Transverse colon (tissue), 4 donors: ENCODE measurements at regions not wholly inside any gene's neighbourhood (a gene's known extent, or its start where the extent isn't known, plus 50 kb on each side); places are given as distances from the start of the nearest gene placed in this dataset.

ENCODE experiments used
- DNase-seq: peaks from one replicate; pipeline ENCODE4 v3.0.0-alpha.2; 2019
- H3K27ac ChIP-seq, 4 donors: fragments of 200-600 bp; sonication (generic); 2 replicates each; pipeline ENCODE4 v1.5.1; 2016 to 2018; ENCODE audit warnings: inconsistent platforms in 4 of 4
- H3K27me3 ChIP-seq: fragments of 200-600 bp; sonication (generic); 2 replicates; pipeline ENCODE4 v1.5.1; 2017; ENCODE audit warnings: inconsistent platforms
- H3K36me3 ChIP-seq, 4 donors: fragments of 200-600 bp; sonication (generic); 2 replicates each; pipeline ENCODE4 v1.5.1; 2017 to 2019; ENCODE audit warnings: inconsistent platforms in 4 of 4
- H3K4me1 ChIP-seq, 4 donors: fragments of 200-600 bp; sonication (generic); 2 replicates each; pipeline ENCODE4 v1.5.1; 2017 to 2020; ENCODE audit warnings: inconsistent platforms in 4 of 4
- H3K4me3 ChIP-seq, 4 donors: fragments of 200-600 bp; sonication (generic); 1 replicate in 1 of 4; 2 replicates in 3 of 4; pipeline versions ENCODE4 v1.5.1 to v1.6.1; 2017 to 2019; ENCODE audit warnings: inconsistent platforms in 4 of 4
- H3K9me3 ChIP-seq, 2 donors: fragments of 200-600 bp; sonication (generic); 2 replicates each; pipeline ENCODE4 v1.5.1; 2017 to 2019; ENCODE audit warnings: inconsistent platforms in 2 of 2
- EP300 ChIP-seq: sonication (generic); formaldehyde crosslinking; IDR thresholded peaks from one replicate; pipeline ENCODE4 v1.6.1; 2017; ENCODE audit warnings: antibody characterized with exemption, low read depth
- POLR2A ChIP-seq: fragments of 450-650 bp; IDR thresholded peaks from one replicate; pipeline ENCODE4 v1.6.1; 2016; ENCODE audit warnings: antibody characterized with exemption, mild to moderate bottlenecking, moderate library complexity
- POLR2AphosphoS5 ChIP-seq, 3 donors: sonication (generic); formaldehyde crosslinking; IDR thresholded peaks; one replicate each; pipeline ENCODE4 v1.6.1; 2016; ENCODE audit warnings: antibody characterized with exemption in 3 of 3
- WGBS, 2 donors: methylation state at CpG; one replicate each; pipeline ENCODE4 v1.1.5; 2018; ENCODE audit warnings: low coverage in 1 of 2; 5-methylcytosine and 5-hydroxymethylcytosine counted together
- in situ Hi-C, 4 donors: fragments of 200-750 bp; cut with MboI; loops; one replicate each; pipeline versions ENCODE4 v1.15.0 to v1.15.1; 2017; ENCODE audit warnings: low sequenced_read_pairs in 3 of 4, low pct_ligation_motif_present in 1 of 4, low pct_unique_long_range_greater_than_20kb in 1 of 4
- intact Hi-C: fragments of 100-400 bp; cut with DNase I; formaldehyde crosslinking; loops from one replicate; pipeline ENCODE4 v1.15.1; 2023; ENCODE audit warnings: low total_unique reads
- TF ChIP-seq, protein P1 (sequence below), 5 experiments: fragments of 200-600 bp in 3 of 5; fragments of 450-650 bp in 2 of 5; sonication (generic) in 3 of 5; IDR thresholded peaks; 1 replicate in 2 of 5; 2 replicates in 3 of 5; pipeline ENCODE4 v1.5.1; 2016 to 2017; ENCODE audit warnings: antibody characterized with exemption in 5 of 5, inconsistent platforms in 3 of 5, mild to moderate bottlenecking in 2 of 5, moderate library complexity in 1 of 5

DNA sequence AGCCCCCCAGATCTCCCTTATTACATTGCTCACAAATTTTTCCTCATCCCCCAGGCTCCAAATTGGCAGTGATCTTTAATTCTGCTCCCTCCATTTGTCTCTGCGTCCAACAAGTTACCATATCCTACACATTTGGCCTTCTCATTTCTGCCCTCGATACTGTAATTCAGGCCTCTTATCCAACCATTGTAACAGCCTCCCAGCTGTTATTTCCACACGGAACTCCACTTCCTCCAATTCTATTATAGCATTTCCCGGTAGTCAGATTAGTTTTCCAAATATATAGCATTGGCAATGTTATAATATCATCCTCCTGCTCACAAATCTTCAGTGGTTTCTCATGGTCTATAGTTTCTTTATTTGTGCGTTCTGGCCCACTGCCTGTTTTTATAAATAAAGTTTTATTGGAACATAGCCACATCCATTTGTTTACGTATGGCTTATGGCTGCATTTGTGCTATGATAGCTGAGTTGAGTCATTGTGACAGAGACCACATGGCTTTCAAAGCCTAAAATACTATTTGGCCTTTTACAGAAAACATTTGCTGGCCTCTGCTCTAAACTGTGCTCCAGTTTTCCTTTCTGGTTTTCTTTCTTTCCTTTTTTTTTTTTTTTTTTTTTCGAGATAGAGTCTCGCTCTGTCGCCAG is 126.5 kb upstream of the ZNF438 start:
- intact Hi-C loops (no loop called here), in situ Hi-C loops (no loop called here)
- Histone ChIP-seq H3K36me3 (no peaks in the 10 kb centered on the region), H3K27ac (peak overlapping the region; percentile 30 to 65 (median 58)), H3K4me3 (no peak overlapping the region), H3K27me3 (no peaks in the 10 kb centered on the region), H3K9me3 (no peaks in the 10 kb centered on the region), H3K4me1 (peaks cover 0 to 9% (median 0%) of the 10 kb centered on the region in 4 donors)
- WGBS, 2 donors: 65 to 70% methylated on average over 6 to 9 of the region's 9 CpGs
- TF ChIP-seq EP300 (no peak), POLR2AphosphoS5 (IDR thresholded peaks at IDR 0.05) (no peak), POLR2A (no peak)
- TF ChIP-seq, protein P1, sequence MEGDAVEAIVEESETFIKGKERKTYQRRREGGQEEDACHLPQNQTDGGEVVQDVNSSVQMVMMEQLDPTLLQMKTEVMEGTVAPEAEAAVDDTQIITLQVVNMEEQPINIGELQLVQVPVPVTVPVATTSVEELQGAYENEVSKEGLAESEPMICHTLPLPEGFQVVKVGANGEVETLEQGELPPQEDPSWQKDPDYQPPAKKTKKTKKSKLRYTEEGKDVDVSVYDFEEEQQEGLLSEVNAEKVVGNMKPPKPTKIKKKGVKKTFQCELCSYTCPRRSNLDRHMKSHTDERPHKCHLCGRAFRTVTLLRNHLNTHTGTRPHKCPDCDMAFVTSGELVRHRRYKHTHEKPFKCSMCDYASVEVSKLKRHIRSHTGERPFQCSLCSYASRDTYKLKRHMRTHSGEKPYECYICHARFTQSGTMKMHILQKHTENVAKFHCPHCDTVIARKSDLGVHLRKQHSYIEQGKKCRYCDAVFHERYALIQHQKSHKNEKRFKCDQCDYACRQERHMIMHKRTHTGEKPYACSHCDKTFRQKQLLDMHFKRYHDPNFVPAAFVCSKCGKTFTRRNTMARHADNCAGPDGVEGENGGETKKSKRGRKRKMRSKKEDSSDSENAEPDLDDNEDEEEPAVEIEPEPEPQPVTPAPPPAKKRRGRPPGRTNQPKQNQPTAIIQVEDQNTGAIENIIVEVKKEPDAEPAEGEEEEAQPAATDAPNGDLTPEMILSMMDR (IDR thresholded peaks at IDR 0.05): no peak
- no peak for DNase-seq

DNA sequence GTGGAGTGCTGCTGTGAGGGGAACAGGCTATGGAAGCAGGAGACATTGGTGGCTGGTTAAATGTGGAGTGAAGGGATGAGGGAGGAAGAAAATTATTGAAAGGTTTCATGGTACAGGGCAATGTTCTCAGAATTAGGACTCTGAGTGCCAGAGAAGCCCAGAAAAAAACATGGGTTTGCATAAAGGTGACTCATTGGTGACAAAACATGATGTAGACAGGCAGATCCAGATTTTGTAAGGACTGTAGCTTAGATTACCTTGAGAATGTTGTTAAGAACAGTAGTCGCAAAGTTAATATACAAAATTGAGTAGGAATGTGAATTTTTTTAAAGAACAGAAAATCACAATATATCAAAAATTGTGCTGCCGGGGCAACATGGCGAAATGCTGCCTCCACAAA is 134.9 kb upstream of the ZNF438 start:
- H3K4me1 ChIP-seq: no peaks in the 10 kb centered on the region
- no peaks in the 10 kb centered on the region for H3K36me3 ChIP-seq
- in situ Hi-C loops: no loop called here
- TF ChIP-seq, protein P1 (IDR thresholded peaks at IDR 0.05): no peak
- TF ChIP-seq POLR2A: no peak
- no peak for TF ChIP-seq EP300
- no peak for TF ChIP-seq POLR2AphosphoS5 (IDR thresholded peaks at IDR 0.05)
- H3K4me3 ChIP-seq: no peak overlapping the region
- no peak for DNase-seq
- no peaks in the 10 kb centered on the region for H3K27me3 ChIP-seq
- 92 to 97% methylated on average over 3 of the region's 3 CpGs for WGBS, 2 donors
- H3K27ac ChIP-seq: no peak overlapping the region
- intact Hi-C loops: no loop called here
- H3K9me3 ChIP-seq: no peaks in the 10 kb centered on the region

DNA sequence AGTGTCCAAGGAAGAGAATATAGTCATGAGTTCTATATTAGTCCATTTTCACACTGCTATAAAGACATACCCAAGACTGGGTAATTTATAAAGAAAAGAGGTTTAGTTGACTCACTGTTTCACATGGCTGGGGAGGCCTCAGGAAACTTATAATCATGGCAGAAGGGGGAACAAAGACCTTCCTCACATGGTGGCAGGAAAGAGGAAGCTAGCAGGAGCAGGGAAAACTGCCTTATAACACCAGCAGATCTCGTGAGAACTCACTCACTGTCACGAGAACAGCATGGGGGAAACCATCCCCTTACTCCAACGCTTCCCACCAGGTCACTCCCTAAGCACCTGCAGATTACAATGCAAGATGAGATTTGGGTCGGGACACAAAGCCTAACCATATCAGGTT is 139.0 kb upstream of the ZNF438 start:
- no peak for DNase-seq
- 81% methylated on average over 4 of the region's 4 CpGs; no CpG with 5 or more reads in 1 of the 2 donors for WGBS, 2 donors
- H3K27me3 ChIP-seq: no peaks in the 10 kb centered on the region
- peaks cover 0 to 6% of the 10 kb centered on the region in 2 donors for H3K9me3 ChIP-seq
- H3K27ac ChIP-seq: no peak overlapping the region
- intact Hi-C loops: no loop called here
- H3K4me3 ChIP-seq: no peak overlapping the region
- no peaks in the 10 kb centered on the region for H3K36me3 ChIP-seq
- in situ Hi-C loops: no loop called here
- no peak for TF ChIP-seq POLR2AphosphoS5 (IDR thresholded peaks at IDR 0.05)
- no peak for TF ChIP-seq EP300
- TF ChIP-seq, protein P1 (IDR thresholded peaks at IDR 0.05): no peak
- TF ChIP-seq POLR2A: no peak
- no peaks in the 10 kb centered on the region for H3K4me1 ChIP-seq

DNA sequence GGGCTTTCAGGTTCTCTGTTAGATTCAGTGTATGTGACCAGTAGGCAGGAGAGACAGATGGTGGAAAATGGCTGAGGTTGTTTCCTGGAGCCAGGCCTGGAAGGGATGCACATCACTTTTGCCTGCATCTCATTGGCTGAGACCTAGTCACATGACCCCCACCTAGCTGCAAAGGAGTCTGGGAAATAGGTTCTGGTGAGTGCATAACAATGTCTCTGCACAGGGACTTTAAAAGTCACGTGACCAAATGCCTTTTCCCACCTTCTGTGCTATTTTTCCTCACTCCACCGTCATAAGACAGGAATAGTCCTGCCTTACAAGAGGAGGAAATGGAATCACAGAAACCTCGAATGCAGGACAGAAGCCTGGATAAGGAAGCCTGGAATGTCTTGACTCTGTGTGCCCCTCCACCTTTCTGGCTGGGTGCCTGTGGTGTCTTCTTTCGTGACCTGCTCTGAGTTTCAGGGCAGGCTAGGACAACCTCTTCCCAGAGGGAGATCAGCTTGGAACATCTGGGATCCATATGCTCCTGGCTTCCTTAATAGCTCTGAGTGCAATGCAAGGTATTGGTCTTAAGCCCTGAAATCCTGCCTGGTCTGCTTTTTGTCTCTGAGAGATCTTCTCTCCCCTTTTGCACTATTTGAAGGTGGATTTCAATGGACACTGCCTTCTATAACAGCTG is 139.9 kb upstream of the ZNF438 start:
- H3K27ac ChIP-seq: no peak overlapping the region
- no peaks in the 10 kb centered on the region for H3K27me3 ChIP-seq
- TF ChIP-seq, protein P1 (IDR thresholded peaks at IDR 0.05): no peak
- TF ChIP-seq POLR2AphosphoS5 (IDR thresholded peaks at IDR 0.05) (no peak), POLR2A (no peak), EP300 (no peak)
- 40 to 71% methylated on average over 1 to 4 of the region's 4 CpGs for WGBS, 2 donors
- in situ Hi-C loops (no loop called here), intact Hi-C loops (no loop called here)
- H3K4me1 ChIP-seq: no peaks in the 10 kb centered on the region
- no peaks in the 10 kb centered on the region for H3K36me3 ChIP-seq
- H3K9me3 ChIP-seq: peaks cover 0 to 6% of the 10 kb centered on the region in 2 donors
- no peak overlapping the region for H3K4me3 ChIP-seq
- DNase-seq: no peak
